GM23248 (cell line): ENCODE measurements at regions not wholly inside any gene's neighbourhood (a gene's known extent, or its start where the extent isn't known, plus 50 kb on each side); places are given as distances from the start of the nearest gene placed in this dataset.

Experiments used
- EZH2 ChIP-seq: fragments of 200-600 bp; sonication (generic); IDR thresholded peaks from 2 replicates; pipeline ENCODE4 v1.6.1; 2018; ENCODE audit warnings: antibody characterized with exemption, mild to moderate bottlenecking; ENCODE audit not compliant: insufficient read depth, poor library complexity, severe bottlenecking
- EZH2phosphoT487 ChIP-seq: fragments of 200-600 bp; sonication (generic); IDR thresholded peaks from 2 replicates; pipeline ENCODE4 v1.6.1; 2018; ENCODE audit warnings: antibody characterized with exemption, moderate library complexity, mild to moderate bottlenecking, low read depth; ENCODE audit not compliant: insufficient read depth

DNA sequence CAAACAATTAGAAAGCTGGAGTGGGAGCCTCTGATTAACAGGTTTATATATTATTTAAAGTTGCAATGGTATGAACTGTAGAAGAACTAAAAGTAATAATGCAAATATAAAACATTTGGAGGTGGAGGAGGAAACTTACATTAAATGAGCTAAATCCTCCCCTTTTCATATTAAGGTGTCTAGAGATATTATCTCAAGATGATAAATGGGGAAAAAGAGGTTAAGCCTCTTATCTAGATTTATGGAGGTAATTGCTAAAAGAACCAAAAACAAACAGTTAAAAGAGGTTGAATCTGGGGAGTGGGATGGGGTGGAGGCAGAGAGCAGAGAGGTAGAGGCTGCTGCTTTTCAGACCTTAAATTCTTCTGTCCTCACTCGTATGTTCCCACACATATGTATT is 147.8 kb upstream of the SLC24A2 start:
- no peak for TF ChIP-seq EZH2
- no peak for TF ChIP-seq EZH2phosphoT487
